ENCODE measurements at regions not wholly inside any gene's neighbourhood (a gene's known extent, or its start where the extent isn't known, plus 50 kb on each side); places are given as distances from the start of the nearest gene placed in this dataset.

DNA sequence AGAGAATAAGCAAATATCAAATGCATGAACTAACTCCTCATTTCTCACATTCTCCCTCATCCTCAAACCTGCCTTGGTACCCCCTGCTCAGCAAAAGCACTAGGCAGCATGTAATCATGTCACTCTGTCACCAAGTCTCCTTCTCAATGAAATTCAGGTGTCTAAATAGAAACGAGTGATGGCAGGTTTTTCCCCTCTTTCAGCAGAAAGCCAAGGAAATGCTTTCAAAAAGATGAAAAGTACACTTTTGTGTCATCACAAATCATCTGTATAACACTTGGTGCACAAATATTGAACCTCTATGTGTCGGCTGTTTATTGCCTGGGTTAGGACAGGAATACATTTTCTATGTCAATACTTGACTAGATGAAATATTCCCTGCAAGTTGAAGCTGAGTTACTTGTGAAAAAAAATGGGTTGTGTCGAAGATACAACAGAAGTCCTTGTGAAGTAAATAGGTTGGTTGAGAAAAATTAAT is 285.1 kb upstream of the MAGEB18 start:
- H2AK9ac ChIP-seq (replicated peaks; ENCODE audit: low read depth, low read length, poor library complexity) = no peak overlapping the region
- H3K18ac ChIP-seq (ENCODE audit: low read depth, low read length) = no peak overlapping the region
- intact Hi-C loops (cut with micrococcal nuclease) = no loop called here
- no peak overlapping the region for H3K4me3 ChIP-seq (ENCODE audit: insufficient read depth, low read depth, low read length)
- no peaks in the 10 kb centered on the region for H3K9me1 ChIP-seq (ENCODE audit: insufficient read depth, low read length)
- ChIA-PET POLR2A (ENCODE audit: unreplicated experiment) (no interaction called here), CTCF (no interaction called here)
- no peak overlapping the region for H4K91ac ChIP-seq (ENCODE audit: insufficient read depth, low read depth, low read length)
- no peak overlapping the region for H2BK20ac ChIP-seq (ENCODE audit: low read depth, low read length)
- H3K4me1 ChIP-seq (ENCODE audit: control insufficient read depth, insufficient read depth, low read length) = no peaks in the 10 kb centered on the region
- H3K14ac ChIP-seq (replicated peaks; ENCODE audit: low read depth, low read length) = no peak overlapping the region
- ATAC-seq (ENCODE audit: low read depth) (no peak), DNase-seq (no peak)
- H3K27ac ChIP-seq (ENCODE audit: insufficient read depth, low read length) = no peak overlapping the region
- H3K9ac ChIP-seq (ENCODE audit: low read depth, low read length) = no peak overlapping the region
- in situ Hi-C loops (cut with MboI; ENCODE audit: low sequenced_read_pairs) = no loop called here
- H2AK5ac ChIP-seq (ENCODE audit: low read depth, low read length) = no peak overlapping the region
- no TSS peak for BruUV-seq (replicated peaks)
- H3K9me3 ChIP-seq (ENCODE audit: control insufficient read depth, insufficient read depth, low read length) = no peaks in the 10 kb centered on the region
- no peaks in the 10 kb centered on the region for H3K79me1 ChIP-seq (ENCODE audit: low read depth in 1 of 2, low read length in 2 of 2)
- no peak overlapping the region for H3K4me2 ChIP-seq (ENCODE audit: low read depth, low read length)
- WGBS, 2 experiments (ENCODE audit: extremely low coverage in 2 of 2, insufficient read length in 1 of 2) = no CpG with 5 or more reads among the region's 3 CpGs
- dilution Hi-C loops (cut with HindIII; ENCODE audit: low sequenced_read_pairs, unreplicated experiment) = no loop called here
- H2BK15ac ChIP-seq (ENCODE audit: low read depth, low read length) = no peak overlapping the region
- no peak overlapping the region for H4K5ac ChIP-seq (ENCODE audit: low read depth, low read length)
- no peak overlapping the region for H3K23ac ChIP-seq (ENCODE audit: low read depth, low read length)
- H3K4ac ChIP-seq (ENCODE audit: low read depth, low read length) = no peak overlapping the region
- H4K8ac ChIP-seq (ENCODE audit: low read depth in 2 of 2, low read length in 2 of 2) = no peak overlapping the region
- no peaks in the 10 kb centered on the region for H3K36me3 ChIP-seq (ENCODE audit: control insufficient read depth, insufficient read depth, low read length)
- H2BK120ac ChIP-seq (ENCODE audit: low read depth, low read length) = no peak overlapping the region
- H3K56ac ChIP-seq (ENCODE audit: extremely low read depth, insufficient read depth, low read length) = no peak overlapping the region
- no peaks in the 10 kb centered on the region for H4K20me1 ChIP-seq (ENCODE audit: insufficient read depth, low read length)
- no peak overlapping the region for H2AFZ ChIP-seq (replicated peaks; ENCODE audit: low read length, poor library complexity)
- H2BK5ac ChIP-seq (ENCODE audit: low read depth, low read length, poor library complexity, severe bottlenecking) = no peak overlapping the region
- TF ChIP-seq POLR2A (IDR thresholded peaks at IDR 0.05; ENCODE audit: low read depth, low read length) (no peak), BHLHE40 (IDR thresholded peaks at IDR 0.05; ENCODE audit: low read depth, low read length) (no peak), NFE2L2 (IDR thresholded peaks at IDR 0.05; ENCODE audit: low read depth, low read length) (no peak), CEBPB (IDR thresholded peaks at IDR 0.05; ENCODE audit: low read depth, low read length) (no peak), FOS (IDR thresholded peaks at IDR 0.05; ENCODE audit: low read depth, low read length) (no peak), CHD1 (IDR thresholded peaks at IDR 0.05; ENCODE audit: low read depth, low read length) (no peak), RCOR1 (IDR thresholded peaks at IDR 0.05; ENCODE audit: insufficient replicate concordance, low read length) (no peak), RFX5 (IDR thresholded peaks at IDR 0.05; ENCODE audit: low read depth, low read length) (no peak), SMC3 (IDR thresholded peaks at IDR 0.05; ENCODE audit: low read depth, low read length) (no peak)
- no peaks in the 10 kb centered on the region for H3K27me3 ChIP-seq (ENCODE audit: control insufficient read depth, insufficient read depth, low read length)

All from IMR-90 (cell line).